Fibroblast of skin of left quadriceps (primary cell): ENCODE measurements at regions not wholly inside any gene's neighbourhood (a gene's known extent, or its start where the extent isn't known, plus 50 kb on each side); places are given as distances from the start of the nearest gene placed in this dataset.
A peak's percentile ranks its signal among the peaks of the same experiment; 100 is the strongest.
"Not testable (repeated sequence)": the region's sequence is repeated elsewhere in the genome, so short reads cannot be mapped to it uniquely, and the experiment has no call there.

ENCODE experiments used
- DNase-seq, 2 experiments: peaks; one replicate each; pipeline ENCODE4 v3.0.0-alpha.2; 2013; ENCODE audit warnings: low read depth in 2 of 2

- DNase-seq, result no peak
These were observed 184.5 kb upstream of the PRSS58 start for GRCh38 chr7:142442396-142442795.

GRCh38 chr7:142440906-142441411 is 183.1 kb upstream of the PRSS58 start:
- DNase-seq, result no peak

- DNase-seq, result peak; percentile 79
These were observed 182.5 kb upstream of the PRSS58 start for GRCh38 chr7:142440219-142440905.

- no peak for DNase-seq
These were observed 181.9 kb upstream of the PRSS58 start for GRCh38 chr7:142439739-142440138.

- DNase-seq, result no peak
These were observed 181.2 kb upstream of the PRSS58 start for GRCh38 chr7:142438923-142439515.

- DNase-seq, result no peak
These were observed 180.5 kb upstream of the PRSS58 start for GRCh38 chr7:142438235-142438922.

- DNase-seq, result no peak
These were observed 179.9 kb upstream of the PRSS58 start for GRCh38 chr7:142437741-142438140.

GRCh38 chr7:142436601-142437000 is 178.7 kb upstream of the PRSS58 start:
- no peak for DNase-seq

GRCh38 chr7:142435606-142436005 is 177.7 kb upstream of the PRSS58 start:
- DNase-seq, result not testable (repeated sequence)

GRCh38 chr7:142434666-142435167 is 176.9 kb upstream of the PRSS58 start:
- no peak for DNase-seq

- not testable (repeated sequence) for DNase-seq
These were observed 176.3 kb upstream of the PRSS58 start for GRCh38 chr7:142434133-142434532.

GRCh38 chr7:142432377-142432776 is 174.5 kb upstream of the PRSS58 start:
- DNase-seq, result no peak

GRCh38 chr7:142431491-142431890 is 173.6 kb upstream of the PRSS58 start:
- no peak for DNase-seq

- no peak for DNase-seq
These were observed 170.2 kb upstream of the PRSS58 start for GRCh38 chr7:142428094-142428493.

GRCh38 chr7:142425281-142425680 is 167.4 kb upstream of the PRSS58 start:
- DNase-seq, result no peak

- no peak for DNase-seq
These were observed 164.8 kb upstream of the PRSS58 start for GRCh38 chr7:142422621-142423020.

- peak in 1 of 2 experiments; percentile 29 for DNase-seq
These were observed 162.9 kb upstream of the PRSS58 start for GRCh38 chr7:142420554-142421362.

- DNase-seq, result no peak
These were observed 160.5 kb upstream of the PRSS58 start for GRCh38 chr7:142418326-142418725.

GRCh38 chr7:142414915-142415314 is 157.1 kb upstream of the PRSS58 start:
- no peak for DNase-seq

GRCh38 chr7:142414135-142414534 is 156.3 kb upstream of the PRSS58 start:
- DNase-seq, result no peak

GRCh38 chr7:142413280-142414000 is 155.6 kb upstream of the PRSS58 start:
- no peak for DNase-seq
